Daoy (cell line): ENCODE measurements at regions not wholly inside any gene's neighbourhood (a gene's known extent, or its start where the extent isn't known, plus 50 kb on each side); places are given as distances from the start of the nearest gene placed in this dataset.
"Not testable (repeated sequence)": the region's sequence is repeated elsewhere in the genome, so short reads cannot be mapped to it uniquely, and the experiment has no call there.

Experiments used
- DNase-seq: peaks from one replicate; pipeline ENCODE4 v3.0.0-alpha.2; 2015; ENCODE audit warnings: low read depth

DNA sequence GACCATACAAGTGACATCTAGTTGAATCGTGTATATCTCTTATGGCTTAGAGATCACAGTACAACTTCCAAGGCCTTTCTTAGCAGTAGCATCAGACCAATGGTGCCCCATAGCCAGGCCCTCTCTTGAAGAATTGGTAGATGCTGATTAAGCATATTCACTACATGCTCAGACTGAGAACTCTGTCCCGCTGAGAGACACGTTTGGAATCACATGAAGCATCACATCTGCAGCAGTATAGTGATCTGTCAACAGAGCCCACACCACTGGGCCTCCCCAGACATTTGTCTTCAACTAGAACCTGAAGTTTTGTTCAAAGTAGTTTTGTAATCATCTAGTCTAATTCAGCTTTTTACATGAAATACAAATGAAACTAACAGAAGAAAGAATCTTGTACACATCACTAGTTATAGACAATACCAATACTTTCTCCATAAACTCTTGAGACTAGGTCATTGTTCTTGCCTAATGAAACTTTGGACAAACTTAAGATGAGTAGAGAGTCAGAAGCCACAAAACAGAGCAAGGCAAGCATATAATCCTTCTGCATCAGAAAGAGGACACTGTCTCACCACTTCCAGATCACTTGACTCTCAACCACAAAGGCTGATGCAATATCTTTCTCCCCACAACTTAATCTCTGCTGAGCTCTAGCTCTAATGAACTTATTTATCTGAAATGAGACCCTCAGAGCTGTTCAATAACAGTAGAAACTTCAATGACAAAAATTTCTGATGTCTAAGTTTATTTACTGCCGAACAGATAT lies 182.7 kb downstream of the TBX18 start:
- DNase-seq: peak; percentile 71

DNA sequence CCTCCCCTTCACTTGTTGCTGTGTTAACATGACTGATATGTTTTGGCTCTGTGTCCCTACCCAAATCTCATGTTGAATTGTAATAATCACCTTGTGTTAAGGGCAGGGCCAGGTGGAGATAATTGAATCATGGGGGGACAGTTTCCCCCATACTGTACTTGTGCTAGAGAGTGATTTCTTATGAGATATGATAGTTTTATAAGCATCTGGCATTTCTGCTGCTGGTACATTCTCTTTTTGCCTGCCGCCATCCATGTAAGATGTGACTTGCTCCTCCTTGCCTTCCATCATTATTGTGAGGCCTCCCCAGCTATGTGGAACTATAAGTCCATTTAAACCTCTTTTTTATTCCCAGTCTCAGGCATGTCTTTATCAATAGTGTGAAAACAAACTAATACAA lies 185.0 kb downstream of the TBX18 start:
- DNase-seq: no peak

DNA sequence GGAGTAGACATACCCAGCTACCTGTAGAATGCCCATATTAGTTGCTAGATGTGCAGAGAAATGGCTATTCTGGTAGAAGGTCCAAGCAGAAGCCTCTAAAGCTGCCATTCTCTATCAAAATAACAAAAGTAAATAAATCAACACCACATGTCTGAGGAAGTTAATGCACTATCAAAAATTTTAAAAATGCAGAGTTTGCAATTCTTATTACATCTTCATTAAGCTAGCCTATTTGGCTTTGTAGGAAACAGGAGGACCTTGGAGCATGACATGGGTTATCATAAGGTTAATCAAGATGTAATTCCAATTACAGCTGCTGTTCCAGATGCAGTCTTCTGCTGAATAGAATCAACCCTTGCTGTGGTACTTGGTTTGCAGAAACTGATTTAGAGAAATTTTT lies 188.4 kb downstream of the TBX18 start:
- no peak for DNase-seq

DNA sequence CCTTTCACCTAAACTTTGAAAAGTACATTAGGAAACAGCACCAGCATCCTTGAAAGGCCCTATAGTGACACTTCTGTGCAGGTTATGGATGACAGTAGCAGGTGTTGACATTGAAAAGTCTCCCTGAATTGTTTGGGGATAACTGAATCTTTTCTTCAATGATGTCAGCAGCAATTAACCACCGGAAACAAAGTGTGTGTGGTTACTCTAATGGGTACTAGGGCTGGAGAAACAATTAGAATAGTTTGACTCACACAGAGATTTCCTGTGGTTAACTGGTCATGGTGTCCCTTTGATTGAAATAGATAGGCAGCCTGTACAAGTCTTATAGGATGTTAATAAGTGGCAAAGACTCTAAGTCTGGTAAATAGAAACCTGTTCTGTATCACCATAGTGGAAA lies 189.1 kb downstream of the TBX18 start:
- peak; percentile 89 for DNase-seq

DNA sequence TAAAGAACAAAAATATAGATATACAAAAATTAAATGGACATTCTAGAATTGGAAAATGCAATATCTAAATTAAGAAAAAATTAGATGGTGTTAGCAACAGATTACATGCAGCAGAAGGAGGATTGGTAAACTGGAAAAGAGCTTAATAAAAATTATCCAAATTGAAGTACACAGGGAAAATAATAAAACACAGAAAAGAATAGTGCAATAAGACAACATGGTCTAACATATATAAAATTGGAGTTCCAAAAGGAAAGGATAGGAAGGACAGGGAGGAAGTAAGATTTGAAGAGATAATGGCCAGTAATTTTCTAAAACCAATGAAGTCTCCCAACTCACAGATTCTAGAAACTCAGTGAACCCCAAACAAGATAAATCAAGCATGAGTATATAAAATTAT lies 194.5 kb downstream of the TBX18 start:
- no peak for DNase-seq

DNA sequence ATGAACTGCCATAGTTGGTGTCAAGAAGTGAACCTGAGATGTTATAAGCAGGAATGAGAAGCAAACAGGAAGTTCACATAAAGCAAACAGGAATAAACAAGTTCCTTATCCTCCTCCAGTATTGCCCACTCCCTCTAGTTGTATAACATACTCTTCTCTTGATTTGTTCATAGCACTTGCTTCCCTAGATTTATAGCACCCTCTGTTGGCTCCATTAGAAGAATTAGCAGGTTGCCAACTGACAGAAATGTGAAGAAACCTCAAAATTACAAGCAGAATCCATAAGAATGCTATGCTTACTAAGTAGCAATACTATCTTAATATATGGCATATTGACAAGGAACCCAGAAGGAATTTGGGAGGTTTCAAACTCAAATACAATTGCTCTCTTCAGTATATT lies 195.4 kb downstream of the TBX18 start:
- no peak for DNase-seq

DNA sequence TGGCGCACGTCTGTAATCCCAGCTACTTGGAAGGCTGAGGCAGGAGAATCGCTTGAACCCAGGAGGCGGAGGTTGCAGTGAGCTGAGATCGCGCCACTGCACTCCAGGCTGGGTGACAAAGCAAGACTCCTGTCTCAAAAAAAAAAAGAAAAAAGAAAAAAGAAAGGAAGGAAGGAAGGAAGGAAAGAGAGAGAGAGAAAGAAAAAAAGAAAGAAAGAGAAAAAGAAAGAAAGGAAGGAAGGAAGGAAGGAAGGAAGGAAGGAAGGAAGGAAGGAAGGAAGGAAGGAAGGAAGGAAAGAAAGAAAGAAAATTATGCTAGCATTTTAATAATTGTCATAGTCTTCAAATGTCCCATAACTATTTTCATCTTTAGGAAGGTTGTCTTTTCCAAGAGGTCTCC lies 198.7 kb downstream of the TBX18 start:
- DNase-seq: not testable (repeated sequence)

DNA sequence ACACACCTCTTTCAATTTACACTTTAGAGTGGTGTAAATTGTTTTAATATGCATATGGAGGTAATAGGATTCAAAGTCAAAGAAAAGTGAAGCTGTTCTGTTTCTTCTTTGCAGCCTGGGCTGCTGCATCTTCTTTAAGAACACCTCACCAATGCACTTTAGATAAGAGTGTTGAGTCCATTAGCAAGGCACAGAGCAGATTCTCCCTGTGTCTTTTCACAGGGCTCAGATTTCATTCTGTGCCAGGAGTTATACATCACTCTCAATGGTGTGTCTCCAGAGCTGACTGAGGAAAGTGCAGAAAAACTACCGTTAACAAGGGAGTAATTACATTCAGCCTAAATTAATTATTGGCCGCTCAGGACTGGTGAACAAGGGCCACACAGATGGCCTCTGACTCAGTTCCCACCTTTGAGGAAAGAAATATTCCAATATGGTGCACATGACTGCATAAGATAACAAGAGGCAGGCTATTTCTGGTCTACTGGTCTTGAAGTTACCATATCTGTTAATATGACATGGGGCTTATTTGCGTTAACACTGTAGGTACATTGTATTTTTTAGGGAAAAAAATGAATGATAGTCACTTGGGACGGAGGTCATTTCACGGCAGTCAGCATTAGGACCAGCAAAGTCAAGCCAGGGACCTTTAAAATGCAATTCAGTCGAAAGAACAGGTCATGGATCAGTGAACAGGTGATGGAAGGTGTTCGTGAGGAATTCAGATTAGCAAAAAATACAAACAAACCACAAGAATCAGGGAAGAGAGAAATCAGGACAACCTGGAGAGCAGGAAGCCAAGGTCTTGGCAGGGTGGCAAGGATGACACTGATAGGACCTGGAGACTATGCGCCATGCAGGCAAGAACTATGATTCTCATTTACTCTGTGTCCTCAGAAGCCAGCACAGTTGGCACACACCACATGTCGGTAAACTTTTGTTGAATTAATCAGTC lies 203.7 kb downstream of the TBX18 start:
- no peak for DNase-seq

DNA sequence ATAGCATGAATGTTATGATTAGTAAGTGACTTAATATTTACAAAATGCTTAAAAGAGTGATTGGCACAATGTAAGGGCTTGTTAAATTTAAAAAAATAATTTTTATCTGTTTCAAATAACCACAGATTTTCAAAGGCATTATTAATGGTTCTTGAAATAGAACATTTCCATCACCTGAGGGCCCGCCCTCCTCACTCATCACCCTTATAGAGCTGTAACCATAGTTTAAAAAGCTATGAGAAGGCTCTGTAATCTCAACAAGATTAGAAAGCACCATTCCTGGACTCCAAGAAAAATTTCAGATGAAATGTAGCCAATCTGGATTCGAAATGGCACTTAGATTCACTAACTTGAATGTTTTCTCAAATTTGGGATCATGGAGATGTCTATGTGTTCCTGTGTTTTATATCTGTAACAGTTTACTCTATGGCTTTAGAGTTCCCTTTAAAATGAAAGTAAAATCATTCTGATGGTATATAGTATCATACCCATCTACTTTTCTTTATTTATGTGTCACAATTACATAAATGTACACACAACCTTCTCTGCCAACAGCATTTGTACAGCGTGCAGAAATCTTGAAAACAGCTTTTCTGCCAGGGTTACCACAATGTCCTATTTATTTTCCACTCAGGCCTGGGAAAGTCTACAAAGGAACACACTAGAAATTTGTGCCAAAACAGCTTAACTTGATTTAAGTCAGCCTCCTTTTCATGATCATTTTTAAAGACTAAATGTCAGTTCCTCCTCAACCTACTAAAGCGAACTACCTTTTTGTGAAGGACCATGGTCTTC lies 207.7 kb downstream of the TBX18 start:
- no peak for DNase-seq

DNA sequence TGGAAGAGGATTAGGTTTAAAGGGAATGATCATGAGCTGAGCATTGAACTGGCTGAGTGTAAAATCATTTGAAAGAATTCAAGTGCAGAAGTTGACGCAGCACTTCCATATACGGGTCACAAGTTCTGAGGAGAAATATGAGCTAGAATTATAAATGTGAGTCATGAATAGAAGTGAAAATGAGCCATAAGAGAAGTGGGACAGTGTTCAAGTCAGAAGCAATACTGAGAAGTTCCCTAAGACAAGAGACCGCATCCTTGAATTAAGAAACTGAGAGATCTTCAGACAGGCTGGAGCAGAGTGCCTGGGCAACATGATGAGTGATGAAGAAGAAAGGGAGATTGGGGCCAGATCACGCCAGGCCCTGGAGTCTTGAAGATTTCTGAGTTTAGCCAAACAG lies 209.7 kb downstream of the TBX18 start:
- no peak for DNase-seq

DNA sequence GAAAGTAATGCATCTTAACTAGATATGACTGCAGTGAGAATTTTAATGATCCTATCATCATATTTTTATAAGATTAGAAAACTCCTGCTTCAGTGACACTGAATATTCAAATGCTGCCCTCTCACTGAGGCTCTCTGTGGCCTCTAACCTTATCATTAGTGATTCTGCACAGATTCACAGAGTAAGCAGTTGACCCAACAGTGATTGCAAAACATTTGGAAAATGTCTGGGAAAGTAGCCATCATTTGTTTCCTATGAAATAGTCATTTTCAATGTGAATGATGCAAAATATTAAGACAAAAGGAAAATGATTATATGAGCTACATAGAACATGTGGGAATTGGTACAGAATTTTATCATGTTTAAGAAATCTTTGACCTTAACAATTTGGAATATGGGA lies 210.3 kb downstream of the TBX18 start:
- no peak for DNase-seq

DNA sequence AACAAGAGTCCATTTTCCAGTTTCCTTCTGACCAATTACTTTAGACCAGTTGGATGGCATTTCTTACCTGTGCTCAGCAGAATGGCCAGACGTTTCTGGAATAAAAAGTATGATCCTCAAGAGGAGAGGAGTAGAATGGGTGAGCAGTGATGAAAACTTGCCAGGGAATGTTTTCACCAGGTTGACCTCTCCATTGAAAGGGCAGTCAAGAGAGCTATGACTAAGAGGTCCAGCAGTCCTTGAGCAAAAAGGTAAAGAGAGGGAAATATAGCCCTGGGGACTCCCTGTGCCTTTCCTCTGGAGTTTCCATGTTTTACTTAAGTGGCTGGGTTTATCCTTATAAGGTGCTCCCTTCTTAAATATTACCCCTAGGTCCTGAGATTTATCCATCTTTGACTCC lies 210.9 kb downstream of the TBX18 start:
- no peak for DNase-seq

DNA sequence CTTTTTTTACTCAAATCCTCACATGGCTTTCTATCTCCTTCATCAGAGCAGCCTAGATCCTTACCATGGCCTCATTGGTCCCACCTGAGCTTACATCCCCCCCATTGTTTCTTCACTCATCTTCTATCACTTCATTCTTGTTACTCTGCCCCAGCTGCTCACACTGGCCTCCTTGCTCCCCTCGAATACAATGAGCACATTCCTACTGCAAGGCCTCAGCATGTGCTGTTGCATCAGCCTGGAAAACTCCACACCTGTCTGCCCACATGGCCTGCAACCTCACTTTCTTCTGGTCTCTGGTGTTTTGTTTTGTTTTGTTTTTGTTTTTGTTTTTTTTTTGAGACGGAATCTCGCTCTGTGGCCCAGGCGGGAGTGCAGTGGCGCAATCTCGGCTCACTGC lies 212.6 kb downstream of the TBX18 start:
- DNase-seq: no peak

DNA sequence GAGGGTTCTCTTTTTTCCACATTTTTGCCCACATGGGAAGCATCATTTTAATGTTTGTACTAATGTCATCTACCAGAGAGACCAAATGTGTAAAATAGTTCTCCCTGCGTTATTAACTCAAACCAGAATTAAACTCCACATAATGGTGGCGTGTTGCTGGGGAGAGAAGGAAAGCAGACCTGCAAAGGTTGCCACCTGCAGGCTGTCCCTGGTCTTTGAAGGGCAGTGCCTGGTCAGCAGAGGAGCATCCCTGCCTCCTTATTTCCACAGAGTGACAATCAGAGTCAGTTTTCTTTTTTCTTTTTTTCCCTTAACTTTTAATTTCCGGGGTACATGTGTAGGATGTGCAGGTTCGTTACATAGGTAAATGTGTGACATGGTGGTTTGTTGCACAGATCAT lies 214.5 kb downstream of the TBX18 start:
- DNase-seq: no peak

DNA sequence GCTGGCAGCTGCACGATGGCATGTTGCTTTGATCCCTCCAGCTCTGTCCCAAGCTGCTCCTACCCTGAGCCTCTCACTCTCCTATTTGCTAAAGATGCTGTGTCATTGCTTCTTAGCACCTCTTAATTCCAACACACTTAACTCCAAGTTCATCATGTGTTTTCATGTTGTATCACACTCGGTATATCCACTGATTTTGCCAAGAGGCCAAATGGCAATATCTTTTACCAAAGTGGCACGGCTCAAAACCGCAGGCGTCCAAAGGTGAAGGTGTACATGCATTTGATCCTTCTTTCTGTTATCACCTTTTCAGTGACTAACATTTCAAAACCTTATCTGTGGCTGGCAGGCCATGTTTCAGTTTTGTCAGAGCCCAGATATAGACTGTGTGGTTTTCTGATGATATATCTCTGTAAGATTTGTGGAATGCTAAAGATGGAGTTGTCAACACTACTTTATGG lies 217.0 kb downstream of the TBX18 start:
- DNase-seq: peak; percentile 79

DNA sequence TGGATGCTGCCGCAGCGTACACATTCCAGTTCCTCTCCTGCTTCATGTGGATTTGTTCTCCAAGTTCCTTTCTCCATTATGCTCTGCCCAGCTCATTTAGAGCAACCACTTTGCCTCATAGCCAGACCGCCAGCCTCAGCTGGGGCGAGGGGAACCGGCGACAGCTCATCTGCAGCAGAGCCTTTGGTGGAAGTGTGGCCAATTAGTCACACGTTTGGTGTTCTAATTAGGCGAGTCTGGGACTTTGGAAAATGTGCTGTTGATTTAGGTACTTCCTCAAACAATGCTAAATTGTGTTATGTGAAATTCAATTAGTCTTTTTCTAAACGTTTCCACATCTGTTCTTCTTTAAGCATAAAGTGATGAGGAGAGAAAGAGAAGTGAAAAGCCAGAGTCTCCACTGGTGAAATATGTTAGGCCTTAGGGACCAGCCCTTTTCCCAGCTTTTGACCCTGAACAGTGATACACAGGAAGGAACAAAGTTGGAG lies 217.9 kb downstream of the TBX18 start:
- peak; percentile 84 for DNase-seq

DNA sequence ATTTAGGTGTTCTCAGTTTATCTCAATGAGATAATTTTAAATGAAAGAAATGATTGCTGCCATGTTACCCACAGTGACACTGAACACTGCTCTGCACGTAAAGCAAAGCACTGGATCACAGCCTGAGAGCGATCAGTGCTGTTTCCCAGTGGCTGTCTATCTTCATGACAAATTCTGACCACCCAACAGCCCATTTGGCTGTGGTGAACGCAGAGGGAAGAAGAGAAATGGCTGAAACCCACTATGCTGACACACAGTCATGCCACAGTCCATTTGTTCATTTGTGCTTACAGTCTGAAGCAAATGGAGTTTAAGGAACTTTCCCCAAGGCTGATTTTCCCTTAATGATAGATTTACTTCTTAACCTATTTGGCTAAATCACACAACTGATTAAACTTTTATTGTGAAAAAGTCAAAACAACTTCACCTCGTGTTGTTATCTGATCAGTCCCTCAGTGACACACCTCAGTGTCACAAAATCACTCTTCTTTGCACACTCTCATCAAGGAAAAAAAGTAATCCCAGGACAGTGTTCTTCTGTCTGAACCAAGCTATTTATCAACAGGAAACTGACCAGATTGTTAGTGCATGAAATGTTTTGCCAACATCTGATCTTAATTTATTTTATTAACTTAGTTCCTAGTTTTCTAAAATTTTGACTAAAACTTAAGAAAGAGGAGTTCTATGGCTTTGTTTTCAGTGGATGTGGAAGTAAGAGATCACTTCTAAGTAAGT lies 225.1 kb downstream of the TBX18 start:
- no peak for DNase-seq

DNA sequence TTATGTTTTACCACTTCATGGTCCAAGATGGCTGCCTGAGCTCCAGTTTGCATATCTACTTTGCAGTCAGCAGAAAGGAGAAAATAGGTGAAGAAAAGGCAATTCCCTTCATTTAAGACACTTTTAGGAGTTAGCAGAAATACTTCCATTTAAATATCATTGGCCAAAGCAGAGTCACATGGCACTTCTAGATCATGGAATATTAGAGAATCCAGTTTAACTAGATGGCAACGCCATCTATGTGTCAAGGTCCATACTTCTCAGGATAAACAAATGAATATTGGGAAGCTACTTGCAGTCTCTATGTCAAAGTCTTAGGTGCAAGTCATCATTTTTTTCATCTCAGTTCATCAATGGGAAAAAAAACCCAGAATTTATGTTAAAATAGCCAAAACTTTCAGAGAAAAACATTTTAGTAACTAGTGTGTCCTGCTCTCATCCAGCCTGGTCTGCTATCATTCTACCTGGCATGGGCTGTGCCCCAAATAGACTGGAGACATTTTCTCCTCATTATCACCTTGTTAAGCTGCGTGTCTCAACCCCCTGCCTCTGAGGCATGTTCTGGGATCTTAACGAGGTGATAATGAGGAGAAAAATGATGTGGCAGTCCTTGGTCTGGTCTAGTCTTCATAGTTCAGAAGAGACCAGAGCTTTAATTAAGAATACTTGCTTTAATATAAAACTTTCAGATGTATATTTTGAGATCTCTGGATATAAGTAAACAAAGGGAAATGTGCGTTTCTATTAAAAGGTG lies 227.3 kb downstream of the TBX18 start:
- DNase-seq: no peak

DNA sequence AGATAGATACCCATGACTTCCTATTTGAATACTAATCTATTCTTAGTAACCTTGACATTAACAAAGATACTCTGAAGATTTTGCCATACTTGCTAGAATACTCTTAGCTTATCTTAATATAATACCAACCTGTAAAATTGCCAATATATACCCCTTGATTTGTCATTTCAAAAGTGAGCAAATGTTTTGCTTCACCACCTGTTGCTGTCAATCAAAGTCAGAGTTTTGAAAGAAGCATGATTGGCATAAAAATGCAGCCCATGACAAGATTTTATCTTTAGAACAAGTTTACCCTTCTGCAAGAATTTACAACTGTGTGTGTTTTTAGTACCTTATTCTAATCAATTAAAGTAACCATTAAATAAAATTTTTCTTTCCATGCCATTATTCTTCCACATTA lies 236.2 kb downstream of the TBX18 start:
- DNase-seq: no peak

DNA sequence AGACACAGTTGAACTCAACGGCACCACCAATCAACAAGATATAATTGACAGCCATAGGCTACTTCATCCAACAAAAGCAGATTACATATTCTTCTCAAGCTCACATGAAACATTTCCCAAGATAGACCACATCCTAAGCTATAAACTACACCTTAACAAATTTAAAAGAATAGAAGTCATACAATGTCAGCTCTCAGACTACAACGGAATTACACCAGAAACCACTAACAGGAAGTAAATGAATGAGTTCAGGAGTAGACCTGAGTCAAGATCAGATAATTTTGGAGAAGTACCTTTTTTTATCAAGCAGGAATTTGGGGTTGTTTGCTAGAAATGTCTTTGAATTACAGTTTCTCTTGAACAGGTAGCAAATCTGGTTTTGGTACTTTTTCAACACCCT lies 237.8 kb downstream of the TBX18 start:
- DNase-seq: no peak

DNA sequence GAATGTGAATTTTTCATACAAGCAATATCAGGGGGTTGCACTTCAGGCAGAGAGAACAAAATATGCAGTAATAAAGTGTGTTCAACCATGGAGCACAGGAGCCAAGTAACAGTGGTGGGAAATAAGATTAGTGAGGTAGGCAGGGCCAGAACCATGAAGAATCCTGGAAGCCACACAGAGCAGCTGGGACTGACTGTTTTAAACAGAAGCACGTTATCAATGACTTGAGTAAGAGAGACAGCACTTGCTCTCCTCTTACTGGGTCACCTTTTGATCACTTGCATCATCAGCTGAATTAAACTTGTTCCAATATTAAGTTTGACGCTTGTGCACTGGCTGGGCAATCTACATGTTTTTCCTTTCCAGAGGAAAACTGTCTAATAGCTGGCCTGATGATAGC lies 238.5 kb downstream of the TBX18 start:
- no peak for DNase-seq
